Spleen (tissue), 7 donors: ENCODE measurements at regions not wholly inside any gene's neighbourhood (a gene's known extent, or its start where the extent isn't known, plus 50 kb on each side); places are given as distances from the start of the nearest gene placed in this dataset.

Experiments used
- CTCF ChIP-seq, 11 experiments: fragments of 200-600 bp in 7 of 11; fragments of 450-650 bp in 4 of 11; sonication (generic) in 4 of 11; IDR thresholded peaks in 8 of 11; conservative IDR thresholded peaks in 3 of 11; 1 replicate in 7 of 11; 2 replicates in 4 of 11; pipeline versions ENCODE4 v1.4.0 to v1.8.0; 2016 to 2021; ENCODE audit warnings: antibody characterized with exemption in 11 of 11, inconsistent platforms in 4 of 11, mild to moderate bottlenecking in 1 of 11
- POLR2A ChIP-seq, 3 donors: fragments of 450-650 bp; IDR thresholded peaks; one replicate each; pipeline ENCODE4 v1.5.1; 2017; ENCODE audit warnings: antibody characterized with exemption in 3 of 3, mild to moderate bottlenecking in 1 of 3
- POLR2AphosphoS5 ChIP-seq, 3 donors: sonication (generic); formaldehyde crosslinking; IDR thresholded peaks; one replicate each; pipeline ENCODE4 v1.5.1; 2017; ENCODE audit warnings: antibody characterized with exemption in 3 of 3
- donor health status: DM: no; HTN: no; CAD: no; lungs with moderate emphysema.
- donor health status: DM: no; HTN: no; CAD: no.
- donor health status: DM: no; HTN: no; CAD: no.

GRCh38 chr12:92506891-92507290, 195.9 kb upstream of the PLEKHG7 start:
- TF ChIP-seq CTCF (IDR thresholded peaks at IDR 0.05 in 8 of 11, conservative IDR thresholded peaks at IDR 0.05 in 3 of 11) (no peak), POLR2A (IDR thresholded peaks at IDR 0.05) (no peak), POLR2AphosphoS5 (IDR thresholded peaks at IDR 0.05) (no peak)
